H1 (cell line): ENCODE measurements at regions not wholly inside any gene's neighbourhood (a gene's known extent, or its start where the extent isn't known, plus 50 kb on each side); places are given as distances from the start of the nearest gene placed in this dataset.

Experiments
- CHD7 ChIP-seq: fragments of 300-600 bp; sonication (generic); IDR thresholded peaks from 2 replicates; pipeline ENCODE4 v1.7.1; 2012; ENCODE audit warnings: low read length, moderate library complexity, mild to moderate bottlenecking, inconsistent platforms; ENCODE audit not compliant: insufficient replicate concordance

- TF ChIP-seq CHD7, result no peak
Observed at GRCh38 chr3:125715651-125716050, 120.4 kb upstream of the OSBPL11 start (continued).
